GM12864 (cell line): ENCODE measurements at regions not wholly inside any gene's neighbourhood (a gene's known extent, or its start where the extent isn't known, plus 50 kb on each side); places are given as distances from the start of the nearest gene placed in this dataset.

ENCODE experiments used
- DNase-seq: peaks from one replicate; pipeline ENCODE4 v3.0.0-alpha.2; 2011; ENCODE audit warnings: low read depth
- H3K4me3 ChIP-seq: 2 replicates; pipeline ENCODE4 v1.5.1; 2011; ENCODE audit warnings: mild to moderate bottlenecking, low read depth, low read length, control low read depth
- TF ChIP-seq, protein P1 (sequence below): IDR thresholded peaks from 2 replicates; pipeline ENCODE4 v1.5.1; 2011; ENCODE audit warnings: low read depth, mild to moderate bottlenecking, moderate library complexity, low read length, control low read depth, inconsistent platforms; ENCODE audit errors: missing control alignments

DNA sequence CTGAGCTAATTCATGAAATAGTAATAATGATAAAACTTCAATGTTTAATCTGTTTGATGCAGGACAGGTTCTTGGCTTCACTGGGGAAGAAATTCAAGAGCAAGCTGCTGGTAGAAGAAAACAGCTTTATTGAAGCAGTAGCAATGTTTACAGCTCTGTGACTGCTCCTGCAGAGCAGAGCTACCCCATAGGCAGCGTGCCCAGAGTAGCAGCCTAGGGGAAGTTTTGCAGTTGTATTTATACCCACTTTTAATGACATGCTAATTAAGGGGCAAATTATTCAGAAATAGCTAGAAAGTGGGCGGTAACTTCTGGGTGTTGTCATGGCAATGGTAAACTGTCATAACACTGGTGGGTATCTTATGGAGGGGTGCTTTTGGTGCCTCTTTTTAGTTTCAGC, 518.0 kb downstream of the RFPL4B start:
- no peak for DNase-seq
- TF ChIP-seq, protein P1, sequence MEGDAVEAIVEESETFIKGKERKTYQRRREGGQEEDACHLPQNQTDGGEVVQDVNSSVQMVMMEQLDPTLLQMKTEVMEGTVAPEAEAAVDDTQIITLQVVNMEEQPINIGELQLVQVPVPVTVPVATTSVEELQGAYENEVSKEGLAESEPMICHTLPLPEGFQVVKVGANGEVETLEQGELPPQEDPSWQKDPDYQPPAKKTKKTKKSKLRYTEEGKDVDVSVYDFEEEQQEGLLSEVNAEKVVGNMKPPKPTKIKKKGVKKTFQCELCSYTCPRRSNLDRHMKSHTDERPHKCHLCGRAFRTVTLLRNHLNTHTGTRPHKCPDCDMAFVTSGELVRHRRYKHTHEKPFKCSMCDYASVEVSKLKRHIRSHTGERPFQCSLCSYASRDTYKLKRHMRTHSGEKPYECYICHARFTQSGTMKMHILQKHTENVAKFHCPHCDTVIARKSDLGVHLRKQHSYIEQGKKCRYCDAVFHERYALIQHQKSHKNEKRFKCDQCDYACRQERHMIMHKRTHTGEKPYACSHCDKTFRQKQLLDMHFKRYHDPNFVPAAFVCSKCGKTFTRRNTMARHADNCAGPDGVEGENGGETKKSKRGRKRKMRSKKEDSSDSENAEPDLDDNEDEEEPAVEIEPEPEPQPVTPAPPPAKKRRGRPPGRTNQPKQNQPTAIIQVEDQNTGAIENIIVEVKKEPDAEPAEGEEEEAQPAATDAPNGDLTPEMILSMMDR: no peak
- H3K4me3 ChIP-seq: no peak overlapping the region

- H3K4me3 ChIP-seq: no peak overlapping the region
- TF ChIP-seq, protein P1: no peak
- DNase-seq: no peak
These were observed 527.8 kb downstream of the RFPL4B start for GRCh38 chr6:112874881-112875280.

GRCh38 chr6:112877134-112878100, 530.3 kb downstream of the RFPL4B start:
- TF ChIP-seq, protein P1: no peak
- no peak overlapping the region for H3K4me3 ChIP-seq
- no peak for DNase-seq

- no peak overlapping the region for H3K4me3 ChIP-seq
- DNase-seq: no peak
These were observed 532.8 kb downstream of the RFPL4B start for GRCh38 chr6:112879920-112880413.

GRCh38 chr6:112881027-112881426, 533.9 kb downstream of the RFPL4B start:
- TF ChIP-seq, protein P1: no peak
- DNase-seq: no peak
- no peak overlapping the region for H3K4me3 ChIP-seq

More at GRCh38 chr6:112879920-112880413, 532.8 kb downstream of the RFPL4B start:
- TF ChIP-seq, protein P1: no peak

DNA sequence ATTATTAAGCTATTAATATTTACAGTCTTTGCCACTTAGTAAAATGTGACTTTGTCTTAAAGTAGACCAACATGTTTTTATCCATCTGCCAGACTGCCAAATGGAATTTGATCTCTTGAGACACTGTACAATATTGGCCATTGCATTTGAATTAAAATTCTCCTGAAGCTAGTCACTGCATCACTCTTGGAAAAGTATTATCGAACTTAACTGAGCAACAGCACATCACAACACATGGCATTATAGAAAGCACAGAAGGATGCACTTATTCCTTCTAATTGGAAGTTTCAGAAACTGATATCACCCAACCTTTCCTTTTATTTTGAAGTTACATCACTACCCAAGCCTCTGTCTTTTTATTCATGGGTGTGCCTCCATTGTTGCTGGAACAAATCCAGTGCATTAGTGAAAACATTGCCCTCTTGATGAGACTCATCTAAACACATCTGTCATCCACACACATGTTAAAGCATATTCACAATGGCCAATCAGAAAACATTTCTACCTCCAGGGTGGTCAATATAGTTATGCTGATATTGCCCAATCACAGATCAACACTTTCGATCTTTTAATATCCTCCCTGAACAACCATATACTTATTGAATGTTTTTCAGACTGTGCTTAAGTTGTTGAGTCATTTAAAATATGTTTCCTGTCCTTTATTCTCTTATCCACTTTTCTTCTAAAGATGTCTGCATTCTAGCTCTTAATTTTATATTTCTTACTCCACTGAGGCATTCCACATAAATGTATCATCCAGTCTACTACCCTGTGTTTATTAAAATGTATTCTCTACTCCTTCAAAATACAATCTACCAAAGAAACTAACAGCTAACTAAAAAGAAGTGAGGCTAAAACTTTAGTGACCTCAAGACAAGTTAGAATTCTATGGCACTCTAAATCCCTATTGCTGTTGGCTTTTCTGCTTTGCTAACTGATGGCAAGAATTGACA, 535.0 kb downstream of the RFPL4B start:
- TF ChIP-seq, protein P1: no peak
- H3K4me3 ChIP-seq: no peak overlapping the region
- no peak for DNase-seq
